ENCODE measurements at regions not wholly inside any gene's neighbourhood (a gene's known extent, or its start where the extent isn't known, plus 50 kb on each side); places are given as distances from the start of the nearest gene placed in this dataset.
"Not testable (repeated sequence)": the region's sequence is repeated elsewhere in the genome, so short reads cannot be mapped to it uniquely, and the experiment has no call there.

DNA sequence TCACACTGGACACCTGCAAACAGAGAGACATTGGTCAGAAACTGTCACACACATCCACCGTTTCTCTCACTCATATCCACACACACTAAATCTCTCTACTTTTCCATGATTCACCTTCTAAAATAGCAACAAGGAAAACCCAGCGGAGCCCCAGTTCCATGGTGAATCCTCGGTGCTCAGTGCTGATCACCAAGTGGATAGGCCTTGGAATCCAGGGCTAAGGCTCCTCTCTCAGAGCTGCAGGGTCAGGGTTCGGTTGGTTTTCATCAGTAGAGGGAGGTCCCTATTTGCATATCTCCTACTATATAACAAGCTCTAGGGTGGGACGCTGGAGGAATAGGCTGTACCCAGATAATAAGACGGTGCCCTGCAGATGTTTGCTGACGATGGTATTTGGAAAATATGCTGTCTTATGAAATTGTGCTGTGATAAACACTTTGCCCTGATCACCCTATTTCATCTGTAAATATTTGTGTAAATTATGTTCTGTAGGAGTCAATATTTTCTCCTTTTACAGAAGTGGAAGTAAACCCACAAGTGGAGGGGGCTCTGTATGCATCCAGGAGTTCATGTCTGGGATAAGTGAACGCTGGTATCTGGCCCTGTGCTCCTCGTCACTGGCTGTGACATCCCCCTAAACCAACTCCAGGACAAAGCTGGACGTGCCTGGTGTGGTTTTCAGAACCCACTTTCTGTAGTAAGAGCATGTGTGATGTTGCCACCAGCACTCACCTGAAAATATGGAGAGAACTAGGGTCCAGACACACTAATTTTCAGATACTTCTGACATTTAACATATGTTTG, 709.2 kb downstream of the TMEM121 start:
- no peak for DNase-seq (ENCODE audit: low spot score)

GRCh38 chr14:106248321-106249192, 722.2 kb downstream of the TMEM121 start:
- DNase-seq (ENCODE audit: low spot score) = no peak

DNA sequence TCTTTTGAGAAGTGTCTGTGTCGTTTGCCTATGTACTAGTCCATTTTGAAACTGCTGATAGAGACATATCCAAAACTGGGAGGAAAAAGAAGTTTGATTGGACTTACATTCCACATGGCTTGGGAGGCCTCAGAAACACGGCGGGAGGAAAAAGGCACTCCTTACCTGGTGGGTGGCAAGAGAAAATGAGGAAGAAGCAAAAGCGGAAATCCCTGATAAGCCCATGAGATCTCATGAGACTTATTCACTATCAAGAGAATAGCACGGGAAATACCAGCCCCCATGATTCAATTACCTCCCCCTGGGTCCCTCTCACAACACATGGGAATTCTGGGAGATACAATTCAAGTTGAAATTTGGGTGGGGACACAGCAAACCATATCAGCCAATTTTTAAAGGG, 727.6 kb downstream of the TMEM121 start:
- not testable (repeated sequence) for DNase-seq (ENCODE audit: low spot score)

GRCh38 chr14:106257569-106257994, 731.2 kb downstream of the TMEM121 start:
- DNase-seq (ENCODE audit: low spot score) = peak; percentile 53

DNA sequence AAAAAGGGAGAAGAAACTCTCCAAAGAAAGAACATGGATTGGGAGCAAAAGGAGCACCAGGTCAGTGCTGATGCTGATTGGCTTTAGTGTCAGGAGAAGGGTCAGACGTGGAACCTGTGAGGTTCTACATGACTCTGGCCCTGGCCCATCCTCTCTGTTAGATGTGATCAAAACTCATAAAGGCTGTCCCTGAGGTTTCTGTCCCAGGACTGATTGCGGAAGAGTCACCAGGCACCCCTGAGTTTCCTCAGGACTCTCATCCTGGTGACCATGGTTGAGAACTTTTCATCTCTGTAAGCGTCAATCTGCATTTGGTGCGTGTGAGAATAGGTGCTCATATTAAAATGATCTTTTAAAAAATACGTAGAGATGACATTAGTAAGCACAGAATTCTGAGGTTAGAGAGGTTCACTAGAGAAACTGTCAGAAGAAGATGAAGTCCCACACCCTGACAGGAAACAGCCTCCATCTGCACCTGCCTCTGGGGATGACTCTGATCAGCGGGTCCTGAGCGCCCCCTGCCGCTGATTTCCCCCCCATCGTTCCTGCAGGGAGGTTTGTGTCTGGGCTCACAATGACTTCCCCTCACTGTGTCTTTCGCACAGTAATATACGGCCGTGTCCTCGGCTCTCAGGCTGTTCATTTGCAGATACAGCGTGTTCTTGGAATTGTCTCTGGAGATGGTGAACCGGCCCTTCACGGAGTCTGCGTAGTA, 741.8 kb downstream of the TMEM121 start:
- DNase-seq (ENCODE audit: low spot score) = no peak

DNA sequence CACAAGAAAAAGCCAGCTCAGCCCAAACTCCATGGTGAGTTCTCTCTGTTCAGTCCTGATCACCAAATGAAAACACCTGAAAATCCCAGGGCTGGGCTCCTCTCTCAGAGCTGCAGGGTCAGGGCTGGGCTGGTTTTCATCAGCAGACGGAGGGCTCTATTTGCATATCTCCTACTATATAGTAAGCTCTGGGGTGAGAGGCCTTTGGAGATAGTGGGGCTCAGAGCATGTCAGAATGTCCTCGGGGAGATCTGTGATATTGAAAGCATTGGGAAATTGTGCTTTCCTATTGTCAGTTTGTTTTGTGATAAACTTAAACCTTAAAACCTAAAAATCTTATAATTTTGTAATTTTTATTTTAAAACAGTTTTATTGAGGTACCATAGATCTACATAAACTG, 742.6 kb downstream of the TMEM121 start:
- DNase-seq (ENCODE audit: low spot score) = no peak

DNA sequence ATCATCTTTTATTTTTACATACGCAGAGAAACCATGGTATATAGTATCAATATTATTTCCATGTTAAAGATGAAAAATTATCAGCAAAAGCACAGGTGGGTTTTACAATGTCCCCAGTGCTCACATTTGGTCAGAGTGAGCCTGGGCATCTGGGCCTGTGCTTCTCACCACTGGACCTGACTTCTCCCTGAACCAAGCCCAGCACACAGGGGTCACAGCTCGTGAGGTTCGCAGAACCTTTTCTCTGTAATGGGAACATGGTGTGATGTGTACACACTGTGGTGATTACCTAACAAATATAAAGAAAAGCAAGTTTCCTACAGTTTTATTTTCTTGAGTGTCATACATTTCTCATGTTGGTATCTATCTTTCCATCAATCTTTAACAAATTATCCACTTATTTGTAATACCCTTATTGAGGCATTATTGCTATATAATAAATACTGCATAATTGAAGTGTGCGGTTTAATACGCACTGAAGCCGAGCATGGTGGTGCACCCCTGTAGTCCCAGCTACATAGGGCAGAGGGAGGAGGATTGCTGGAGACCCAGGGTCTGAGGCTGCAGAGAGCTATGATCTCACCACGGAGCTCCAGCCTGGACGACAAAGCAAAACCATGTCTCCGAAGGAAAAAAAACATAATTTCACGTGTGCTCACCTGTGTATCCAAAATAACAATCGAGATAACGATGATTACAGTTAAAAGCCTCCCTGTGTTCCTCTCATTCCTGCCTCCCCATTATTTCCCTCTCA, 743.2 kb downstream of the TMEM121 start:
- no peak for DNase-seq (ENCODE audit: low spot score)

DNA sequence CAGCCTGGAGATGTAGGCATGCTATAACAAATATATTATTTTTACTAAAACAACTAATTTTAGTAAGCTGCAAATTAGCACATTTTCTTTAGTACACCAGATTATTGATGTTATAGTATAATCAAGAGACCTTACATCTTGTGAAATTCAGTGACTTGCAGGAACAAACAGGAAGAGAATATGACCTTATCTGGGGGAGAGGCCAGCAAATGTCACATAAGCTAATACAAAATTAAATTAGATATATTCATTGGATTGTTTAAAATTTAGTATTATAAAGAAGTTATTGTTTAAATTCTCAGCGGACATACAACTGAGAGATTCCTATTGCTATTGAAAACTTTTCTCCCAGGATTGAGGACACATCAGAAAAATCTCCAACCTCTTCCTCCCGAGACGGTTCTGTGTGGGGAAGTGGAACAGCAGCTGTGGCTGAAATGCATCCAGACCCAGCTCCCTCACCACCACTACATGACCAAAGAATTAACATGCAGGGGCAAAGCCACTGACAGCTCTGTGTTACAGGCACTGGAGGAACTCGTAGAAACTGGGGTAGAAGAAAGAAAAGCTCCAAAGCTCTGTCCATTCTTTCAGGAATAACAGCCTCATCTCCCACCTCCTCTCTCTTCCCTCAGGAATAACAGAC, 744.2 kb downstream of the TMEM121 start:
- DNase-seq (ENCODE audit: low spot score) = not testable (repeated sequence)

DNA sequence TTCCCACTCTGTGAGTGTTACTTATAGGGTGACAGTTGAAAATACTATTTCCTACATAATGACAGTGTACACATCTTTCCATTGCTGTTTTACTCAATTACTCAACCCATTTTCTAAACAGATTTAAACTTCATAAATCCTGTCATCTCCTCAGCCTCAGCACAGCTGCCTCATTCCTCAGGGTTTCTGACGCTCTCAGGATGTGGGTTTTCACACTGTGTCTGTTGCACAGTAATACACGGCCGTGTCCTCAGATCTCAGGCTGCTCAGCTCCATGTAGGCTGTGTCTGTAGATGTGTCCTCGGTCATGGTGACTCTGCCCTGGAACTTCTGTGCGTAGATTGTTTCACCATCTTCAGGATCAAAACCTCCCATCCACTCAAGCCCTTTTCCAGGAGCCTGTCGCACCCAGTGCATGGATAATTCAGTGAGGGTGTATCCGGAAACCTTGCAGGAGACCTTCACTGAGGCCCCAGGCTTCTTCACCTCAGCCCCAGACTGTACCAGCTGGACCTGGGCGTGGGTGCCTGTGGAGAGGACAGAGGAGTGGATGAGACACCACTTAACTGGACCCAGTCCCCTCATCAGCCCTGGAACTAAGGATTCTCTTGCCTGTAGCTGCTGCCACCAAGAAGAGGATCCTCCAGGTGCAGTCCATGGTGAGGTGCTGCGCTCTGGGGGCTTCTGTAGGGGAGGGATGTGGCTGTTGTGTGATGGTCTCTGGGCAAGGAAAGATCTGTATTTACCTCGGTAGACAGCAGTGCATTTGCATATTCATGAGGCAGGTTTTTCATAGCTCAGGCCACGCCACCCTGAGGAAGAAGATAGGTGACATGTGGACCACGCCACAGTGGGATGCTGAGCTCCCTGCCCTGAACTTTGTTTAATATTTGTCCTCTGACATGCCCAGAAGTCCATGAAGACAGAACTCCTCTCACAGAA, 750.2 kb downstream of the TMEM121 start:
- no peak for DNase-seq (ENCODE audit: low spot score)

- DNase-seq (ENCODE audit: low spot score) = peak; percentile 5
Observed at GRCh38 chr14:106277503-106277902, 751.1 kb downstream of the TMEM121 start.

DNA sequence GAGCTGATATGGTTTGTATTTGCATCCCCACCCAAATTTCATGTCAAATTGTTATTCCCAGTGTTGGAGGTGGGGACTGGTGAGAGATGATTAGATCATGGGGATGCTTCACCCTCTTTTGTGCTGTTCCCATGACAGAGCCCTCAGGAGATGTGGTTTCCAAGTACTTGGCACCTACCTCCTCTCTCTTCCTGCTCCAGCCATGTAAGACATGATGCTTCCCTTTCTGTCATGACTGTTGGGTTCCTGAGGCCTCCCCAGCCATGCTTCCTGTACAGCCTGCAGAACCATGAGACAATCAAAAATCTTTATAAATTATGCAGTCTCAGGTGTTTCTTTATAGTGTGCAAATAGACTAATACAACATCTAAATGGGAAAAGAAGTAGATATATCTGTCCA, 754.5 kb downstream of the TMEM121 start:
- no peak for DNase-seq (ENCODE audit: low spot score)

- no peak for DNase-seq (ENCODE audit: low spot score)
Observed at GRCh38 chr14:106286697-106287290, 760.4 kb downstream of the TMEM121 start.

- DNase-seq (ENCODE audit: low spot score) = no peak
Observed at GRCh38 chr14:106287506-106287905, 761.1 kb downstream of the TMEM121 start.

DNA sequence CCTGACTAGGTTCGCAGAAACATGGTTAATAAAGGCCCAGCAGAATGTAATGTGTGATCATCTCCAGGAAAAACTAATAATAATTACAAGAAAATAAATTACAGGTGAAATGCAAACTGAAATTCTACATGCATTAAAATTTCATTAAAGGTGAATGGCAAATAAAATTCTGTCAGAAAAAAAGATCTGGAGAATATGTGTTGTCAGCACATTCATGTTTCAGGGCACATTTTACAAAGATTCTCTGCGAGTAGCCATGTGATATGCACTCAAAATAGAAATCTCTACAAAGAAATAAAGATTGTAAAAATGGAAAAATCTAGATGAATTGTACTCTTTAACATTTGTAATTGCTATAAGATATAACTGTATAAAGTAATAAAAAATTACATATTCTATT, 765.2 kb downstream of the TMEM121 start:
- no peak for DNase-seq (ENCODE audit: low spot score)

GRCh38 chr14:106294324-106294723, 767.9 kb downstream of the TMEM121 start:
- DNase-seq (ENCODE audit: low spot score) = no peak

GRCh38 chr14:106300951-106301510, 774.6 kb downstream of the TMEM121 start:
- DNase-seq (ENCODE audit: low spot score) = not testable (repeated sequence)

- DNase-seq (ENCODE audit: low spot score) = not testable (repeated sequence)
Observed at GRCh38 chr14:106301609-106302008, 775.2 kb downstream of the TMEM121 start.

- no peak for DNase-seq (ENCODE audit: low spot score)
Observed at GRCh38 chr14:106302661-106303060, 776.3 kb downstream of the TMEM121 start.

DNA sequence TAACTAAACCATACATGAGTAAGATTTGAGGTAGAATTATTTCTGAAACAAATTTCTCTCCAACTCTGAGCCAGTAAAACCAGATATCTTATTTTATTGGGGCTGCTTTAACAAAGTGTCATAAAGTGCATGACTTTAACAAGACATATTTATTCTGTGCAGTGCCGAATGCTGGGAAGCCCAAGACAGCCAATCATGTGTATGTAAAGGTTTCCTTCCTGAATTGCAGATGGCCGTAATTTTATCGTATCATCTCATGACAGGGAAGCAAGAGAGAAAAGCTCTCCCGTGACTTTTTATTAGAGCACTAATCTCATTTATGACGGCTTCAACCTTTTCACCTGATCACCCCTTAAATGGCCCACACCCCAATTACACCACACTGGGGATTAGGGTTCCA, 777.9 kb downstream of the TMEM121 start:
- no peak for DNase-seq (ENCODE audit: low spot score)
